ENCODE measurements at regions not wholly inside any gene's neighbourhood (a gene's known extent, or its start where the extent isn't known, plus 50 kb on each side); places are given as distances from the start of the nearest gene placed in this dataset.

GRCh38 chr1:14106679-14107313, 406.8 kb downstream of the PRDM2 start:
- DNase-seq = no peak

GRCh38 chr1:14108356-14109275, 408.6 kb downstream of the PRDM2 start:
- DNase-seq = no peak

GRCh38 chr1:14109276-14109635, 409.3 kb downstream of the PRDM2 start:
- no peak for DNase-seq

- DNase-seq = no peak
Observed at GRCh38 chr1:14110040-14110439, 410.1 kb downstream of the PRDM2 start.

GRCh38 chr1:14111121-14111520, 411.1 kb downstream of the PRDM2 start:
- no peak for DNase-seq

GRCh38 chr1:14112613-14113012, 412.6 kb downstream of the PRDM2 start:
- no peak for DNase-seq

GRCh38 chr1:14113271-14113670, 413.3 kb downstream of the PRDM2 start:
- DNase-seq = no peak

- no peak for DNase-seq
Observed at GRCh38 chr1:14113841-14114567, 414.0 kb downstream of the PRDM2 start.

GRCh38 chr1:14115976-14116375, 416.0 kb downstream of the PRDM2 start:
- DNase-seq = no peak

- no peak for DNase-seq
Observed at GRCh38 chr1:14117700-14118099, 417.7 kb downstream of the PRDM2 start.

- DNase-seq = no peak
Observed at GRCh38 chr1:14118691-14119485, 418.9 kb downstream of the PRDM2 start.

GRCh38 chr1:14120895-14121294, 420.9 kb downstream of the PRDM2 start:
- DNase-seq = no peak

GRCh38 chr1:14128096-14128495, 428.1 kb downstream of the PRDM2 start:
- DNase-seq = no peak

GRCh38 chr1:14129009-14129408, 429.0 kb downstream of the PRDM2 start:
- no peak for DNase-seq

- no peak for DNase-seq
Observed at GRCh38 chr1:14135070-14135469, 435.1 kb downstream of the PRDM2 start.

GRCh38 chr1:14136152-14136763, 436.3 kb downstream of the PRDM2 start:
- DNase-seq = no peak

- no peak for DNase-seq
Observed at GRCh38 chr1:14136881-14137280, 436.9 kb downstream of the PRDM2 start.

GRCh38 chr1:14137411-14138134, 437.6 kb downstream of the PRDM2 start:
- DNase-seq = no peak

- no peak for DNase-seq
Observed at GRCh38 chr1:14138135-14138506, 438.1 kb downstream of the PRDM2 start.

GRCh38 chr1:14138687-14139086, 438.7 kb downstream of the PRDM2 start:
- DNase-seq = no peak

GRCh38 chr1:14140831-14141401, 440.9 kb downstream of the PRDM2 start:
- no peak for DNase-seq
